HCT116 (cell line): ENCODE measurements at regions not wholly inside any gene's neighbourhood (a gene's known extent, or its start where the extent isn't known, plus 50 kb on each side); places are given as distances from the start of the nearest gene placed in this dataset.

Source experiments
- ATAC-seq: fragments of 200-7000 bp; cut with Tn5 transposase; 2 replicates; pipeline ENCODE4 v1.9.1; 2020; ENCODE audit warnings: mild to moderate bottlenecking, moderate library complexity
- BruUV-seq: library from RNA; stranded (reverse); fragments of 400-500 nt; replicated peaks from 2 replicates; lab custom pipeline; 2021; lab: Mats Ljungman, UMichigan
- CTCF ChIA-PET: fragments of 300-600 bp; sonication (Branson Sonifier 250); formaldehyde crosslinking; loops from one replicate; lab custom pipeline; 2021; ENCODE audit warnings: antibody characterized with exemption; lab: Charles Lee
- POLR2A ChIA-PET: fragments of 300-600, 350-600 bp; sonication (Branson Sonifier 250); formaldehyde crosslinking; loops from one replicate; lab custom pipeline; 2021; ENCODE audit warnings: antibody characterized with exemption; lab: Charles Lee
- RAD21 ChIA-PET, 2 experiments: fragments of 300-600 bp; sonication (Branson Sonifier 250); formaldehyde crosslinking; loops; one replicate each; lab custom pipeline; 2023; ENCODE audit warnings: low total read pairs in 2 of 2; ENCODE audit not compliant: uncharacterized antibody in 2 of 2, unreplicated experiment in 2 of 2, low non-redundant PET in 1 of 2; lab: Charles Lee
- DNase-seq: peaks from one replicate; pipeline ENCODE4 v3.0.0-alpha.2; 2010; ENCODE audit warnings: low read depth, low spot score
- H2AFZ ChIP-seq: fragments of 200-600 bp; shearing (Covaris generic), sonication (generic); 2 replicates; pipeline ENCODE4 v1.6.1; 2017; ENCODE audit warnings: low read depth, mixed run types, mixed read lengths, antibody characterized with exemption, low read length; ENCODE audit not compliant: poor library complexity, severe bottlenecking
- H3K27ac ChIP-seq: 2 replicates; pipeline ENCODE4 v1.5.1; 2012; ENCODE audit warnings: low read depth, low read length
- H3K27me3 ChIP-seq: fragments of 200-600 bp; sonication (generic); 2 replicates; pipeline ENCODE4 v1.6.1; 2016; ENCODE audit warnings: mixed run types, low read length, mixed read lengths; ENCODE audit not compliant: insufficient read depth
- H3K36me3 ChIP-seq, 2 experiments: fragments of 200-500 bp in 1 of 2; fragments of 200-600 bp in 1 of 2; sonication (Bioruptor generic) in 1 of 2; sonication (generic) in 1 of 2; 2 replicates each; pipeline versions ENCODE4 v1.5.1 to v1.6.1; 2014 to 2016; ENCODE audit warnings: low read length in 2 of 2, inconsistent platforms in 1 of 2, mixed read lengths in 1 of 2, mixed run types in 1 of 2; ENCODE audit not compliant: insufficient read depth in 2 of 2, control insufficient read depth in 1 of 2
- H3K4me1 ChIP-seq, 2 experiments: fragments of 200-600 bp in 1 of 2; sonication (generic) in 1 of 2; 2 replicates each; pipeline versions ENCODE4 v1.5.1 to v1.6.1; 2012 to 2017; ENCODE audit warnings: low read length in 2 of 2, inconsistent platforms in 1 of 2, mild to moderate bottlenecking in 1 of 2, mixed read lengths in 1 of 2, mixed run types in 1 of 2, moderate library complexity in 1 of 2; ENCODE audit not compliant: insufficient read depth in 2 of 2, control insufficient read depth in 1 of 2
- H3K4me2 ChIP-seq: fragments of 200-600 bp; sonication (generic); 2 replicates; pipeline ENCODE4 v1.6.1; 2017; ENCODE audit warnings: mixed run types, low read length, mixed read lengths
- H3K4me3 ChIP-seq, 2 experiments: fragments of 200-600 bp in 1 of 2; sonication (generic) in 1 of 2; replicated peaks in 1 of 2; 2 replicates each; pipeline ENCODE4 v1.5.1; 2011 to 2016; ENCODE audit warnings: low read length in 2 of 2, control low read depth in 1 of 2, low read depth in 1 of 2, mild to moderate bottlenecking in 1 of 2, mixed read lengths in 1 of 2, mixed run types in 1 of 2
- H3K79me2 ChIP-seq: fragments of 200-600 bp; sonication (generic); 2 replicates; pipeline ENCODE4 v1.6.1; 2017; ENCODE audit warnings: mild to moderate bottlenecking, mixed run types, low read length, moderate library complexity, mixed read lengths; ENCODE audit not compliant: insufficient read depth
- H3K9ac ChIP-seq: fragments of 200-600 bp; sonication (generic); 2 replicates; pipeline ENCODE4 v1.6.1; 2016; ENCODE audit warnings: low read length, mixed read lengths
- H3K9me2 ChIP-seq: fragments of 200-600 bp; sonication (generic), shearing (Covaris generic); 2 replicates; pipeline ENCODE4 v1.6.1; 2017; ENCODE audit warnings: mixed run types, mild to moderate bottlenecking, moderate library complexity; ENCODE audit not compliant: insufficient read depth
- H3K9me3 ChIP-seq, 2 experiments: fragments of 200-500 bp in 1 of 2; fragments of 200-600 bp in 1 of 2; sonication (Bioruptor generic) in 1 of 2; sonication (generic) in 1 of 2; 2 replicates each; pipeline ENCODE4 v1.6.1; 2014 to 2017; ENCODE audit warnings: low read length in 2 of 2, mixed read lengths in 2 of 2, inconsistent platforms in 1 of 2, low read depth in 1 of 2, mild to moderate bottlenecking in 1 of 2, mixed run types in 1 of 2, moderate library complexity in 1 of 2; ENCODE audit not compliant: control insufficient read depth in 1 of 2, insufficient read depth in 1 of 2
- H4K20me1 ChIP-seq: fragments of 200-600 bp; sonication (generic), shearing (Covaris generic); 2 replicates; pipeline ENCODE4 v1.6.1; 2017; ENCODE audit warnings: mixed run types, mild to moderate bottlenecking, moderate library complexity; ENCODE audit not compliant: insufficient read depth
- ATF3 ChIP-seq: IDR thresholded peaks from 2 replicates; pipeline ENCODE4 v1.6.1; 2012
- EGR1 ChIP-seq: IDR thresholded peaks from 2 replicates; pipeline ENCODE4 v1.6.1; 2012; ENCODE audit warnings: low read depth
- ELF1 ChIP-seq: IDR thresholded peaks from 2 replicates; pipeline ENCODE4 v1.6.1; 2012; ENCODE audit warnings: low read depth, borderline replicate concordance
- EZH2phosphoT487 ChIP-seq: fragments of 200-600 bp; IDR thresholded peaks from 2 replicates; pipeline ENCODE4 v1.6.1; 2018; ENCODE audit warnings: antibody characterized with exemption, borderline replicate concordance
- RAD21 ChIP-seq: IDR thresholded peaks from 2 replicates; pipeline ENCODE4 v1.6.1; 2012; ENCODE audit warnings: low read depth, mild to moderate bottlenecking
- ZBTB33 ChIP-seq: IDR thresholded peaks from 2 replicates; pipeline ENCODE4 v1.6.1; 2011; ENCODE audit warnings: mild to moderate bottlenecking, low read length, moderate library complexity; ENCODE audit not compliant: insufficient replicate concordance; ENCODE audit errors: extremely low read depth
- ZNF274 ChIP-seq: fragments of 200-500 bp; sonication (Bioruptor generic); IDR thresholded peaks from 2 replicates; pipeline ENCODE4 v1.6.1; 2014; ENCODE audit warnings: mild to moderate bottlenecking, low read depth, low read length, inconsistent platforms
- intact Hi-C: fragments of 100-400 bp; cut with micrococcal nuclease; formaldehyde crosslinking; loops from 2 replicates; pipeline ENCODE4 v1.10.0; 2022

GRCh38 chr7:156255635-156256034 is 384.9 kb upstream of the RNF32 start:
- Histone ChIP-seq H4K20me1 (no peaks in the 10 kb centered on the region), H3K27me3 (peaks cover 3% of the 10 kb centered on the region), H3K9me2 (no peaks in the 10 kb centered on the region), H3K27ac (no peak overlapping the region), H3K36me3 (no peaks in the 10 kb centered on the region), H3K9me3 (no peaks in the 10 kb centered on the region), H3K4me1 (peaks cover 0 to 9% of the 10 kb centered on the region in 2 experiments; a peak in 1 of 4 replicates), H3K4me3 (no peak overlapping the region), H3K9ac (no peak overlapping the region), H3K79me2 (no peaks in the 10 kb centered on the region), H2AFZ (no peak overlapping the region), H3K4me2 (no peak overlapping the region)
- DNase-seq (no peak), ATAC-seq (no peak)
- intact Hi-C loops = no loop called here
- POLR2A ChIA-PET = no interaction called here
- CTCF ChIA-PET = no interaction called here
- BruUV-seq = no TSS peak
- RAD21 ChIA-PET = no interaction called here
- no peak for TF ChIP-seq RAD21
- TF ChIP-seq ZNF274 = no peak
- TF ChIP-seq ELF1 = no peak

GRCh38 chr7:156251861-156252260 is 388.7 kb upstream of the RNF32 start:
- TF ChIP-seq EGR1 (no peak), ZBTB33 (no peak), ATF3 (no peak), EZH2phosphoT487 (no peak)
- Histone ChIP-seq H3K79me2 (no peaks in the 10 kb centered on the region), H4K20me1 (no peaks in the 10 kb centered on the region), H3K27me3 (peaks cover 4% of the 10 kb centered on the region), H3K36me3 (no peaks in the 10 kb centered on the region), H2AFZ (no peak overlapping the region), H3K4me3 (no peak overlapping the region), H3K4me1 (no peaks in the 10 kb centered on the region), H3K9ac (no peak overlapping the region), H3K9me2 (no peaks in the 10 kb centered on the region), H3K4me2 (no peak overlapping the region), H3K27ac (no peak overlapping the region), H3K9me3 (no peaks in the 10 kb centered on the region)
- DNase-seq (no peak), ATAC-seq (no peak)
- no TSS peak for BruUV-seq
- RAD21 ChIA-PET = no interaction called here
- POLR2A ChIA-PET = no interaction called here
- CTCF ChIA-PET = no interaction called here
- intact Hi-C loops = no loop called here
